ENCODE measurements at regions not wholly inside any gene's neighbourhood (a gene's known extent, or its start where the extent isn't known, plus 50 kb on each side); places are given as distances from the start of the nearest gene placed in this dataset.

DNA sequence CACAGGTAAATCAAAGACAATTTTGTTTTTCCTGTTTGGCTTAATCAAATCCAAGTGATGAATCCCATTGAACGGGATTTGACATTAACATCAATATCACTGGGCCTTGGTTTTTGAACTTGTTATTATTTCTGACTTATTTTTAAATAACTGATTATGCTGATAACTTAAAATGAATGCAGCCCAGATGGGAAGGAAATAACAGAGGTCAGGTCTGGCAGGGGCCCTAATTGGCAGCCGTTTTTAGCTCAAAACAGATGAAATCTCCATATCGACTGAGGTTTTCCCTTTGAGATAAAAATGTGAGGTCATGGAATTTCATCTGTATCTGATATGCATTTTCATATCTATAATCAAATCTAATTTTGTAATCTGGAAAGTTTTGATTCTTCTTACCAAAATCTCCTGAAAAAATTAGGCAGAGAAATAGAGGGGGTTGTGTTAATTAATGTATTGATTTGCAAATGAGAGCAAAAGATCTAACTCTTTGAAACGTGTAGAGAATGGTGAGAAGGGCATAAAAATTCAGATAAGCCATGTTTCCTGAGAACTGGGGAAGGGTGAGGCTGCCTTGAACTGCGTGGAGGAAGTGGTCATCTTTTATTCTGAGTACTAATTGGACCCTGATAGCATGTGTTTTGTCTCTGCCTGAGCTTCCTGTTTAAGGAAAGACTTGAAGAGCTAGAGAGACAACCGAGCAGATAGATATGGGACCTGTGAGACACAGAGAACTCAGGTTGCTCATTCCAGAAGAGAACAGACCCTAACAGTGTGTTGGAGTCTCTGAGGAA, 98.2 kb upstream of the C1QTNF9B start:
- intact Hi-C loops (cut with micrococcal nuclease), result no loop called here
- BruUV-seq (replicated peaks), result no TSS peak
- DNase-seq (ENCODE audit: low read depth, low spot score) (peak; percentile 30), FAIRE-seq (peak; percentile 8)
- no peak overlapping the region for H3K27ac ChIP-seq (ENCODE audit: insufficient read depth, low read depth, low read length)
- H3K79me2 ChIP-seq (ENCODE audit: control insufficient read depth, insufficient read depth, low read length), result no peaks in the 10 kb centered on the region
- TF ChIP-seq, protein P1, sequence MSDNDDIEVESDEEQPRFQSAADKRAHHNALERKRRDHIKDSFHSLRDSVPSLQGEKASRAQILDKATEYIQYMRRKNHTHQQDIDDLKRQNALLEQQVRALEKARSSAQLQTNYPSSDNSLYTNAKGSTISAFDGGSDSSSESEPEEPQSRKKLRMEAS (IDR thresholded peaks at IDR 0.05; ENCODE audit: insufficient read depth, insufficient read length), result no peak
- TF ChIP-seq JUN (IDR thresholded peaks at IDR 0.05; ENCODE audit: borderline replicate concordance, insufficient read depth, insufficient read length, low read depth) (no peak), FOS (IDR thresholded peaks at IDR 0.05; ENCODE audit: borderline replicate concordance, insufficient read depth, low read length) (no peak), EZH2 (IDR thresholded peaks at IDR 0.05; ENCODE audit: borderline replicate concordance, low read depth, low read length, severe bottlenecking) (no peak), POLR2A (IDR thresholded peaks at IDR 0.05; ENCODE audit: low read depth, low read length) (no peak), POLR2AphosphoS5 (IDR thresholded peaks at IDR 0.05; ENCODE audit: insufficient read depth, low read depth, low read length) (no peak), GATA2 (IDR thresholded peaks at IDR 0.05; ENCODE audit: insufficient read depth, insufficient read length, low read depth, low read length) (no peak), MYC (IDR thresholded peaks at IDR 0.05; ENCODE audit: low read depth, low read length) (no peak), CTCF (IDR thresholded peaks at IDR 0.05; ENCODE audit: extremely low read depth in 1 of 2, insufficient read depth in 1 of 2, low read depth in 1 of 2, low read length in 2 of 2) (no peak)
- no peak overlapping the region for H3K4me3 ChIP-seq (replicated peaks in 1 of 3; ENCODE audit: insufficient read depth in 1 of 3, low read depth in 1 of 3, low read length in 3 of 3)
- H3K27me3 ChIP-seq (ENCODE audit: control insufficient read depth in 2 of 2, insufficient read depth in 2 of 2, low read length in 2 of 2), result peaks cover 4 to 8% of the 10 kb centered on the region in 2 experiments
- H3K36me3 ChIP-seq (ENCODE audit: control insufficient read depth in 2 of 2, extremely low read depth in 1 of 2, insufficient read depth in 2 of 2, low read length in 2 of 2), result no peaks in the 10 kb centered on the region
- no peaks in the 10 kb centered on the region for H4K20me1 ChIP-seq (replicated peaks; ENCODE audit: control insufficient read depth, extremely low read depth, insufficient read depth, low read length)
- H2AFZ ChIP-seq (ENCODE audit: low read depth, low read length), result no peak overlapping the region
- CTCF ChIA-PET, result interaction anchor here (0.7 to 1.2 kb wide), 2 partner anchors 25 to 35 kb away, joined by 3 read pairs; no protein-coding TSS in a partner anchor
- H3K4me1 ChIP-seq (ENCODE audit: control insufficient read depth, extremely low read depth, insufficient read depth, low read length), result no peaks in the 10 kb centered on the region
- POLR2A ChIA-PET, result no interaction called here
- H3K9me3 ChIP-seq (replicated peaks; ENCODE audit: control insufficient read depth, insufficient read depth, low read length), result no peaks in the 10 kb centered on the region
- dilution Hi-C loops (cut with MboI; ENCODE audit: extremely low pct_ligation_motif_present, low sequenced_read_pairs), result no loop called here
- H3K9ac ChIP-seq (replicated peaks; ENCODE audit: extremely low read depth, insufficient read depth, low read length), result no peak overlapping the region
- no peaks in the 10 kb centered on the region for H3K9me1 ChIP-seq (replicated peaks; ENCODE audit: control insufficient read depth, extremely low read depth, insufficient read depth, low read length)
- H3K4me2 ChIP-seq (ENCODE audit: insufficient read depth, low read length), result peak overlapping the region; percentile 12

All from endothelial cell of umbilical vein (primary cell).